GM23248 (cell line): ENCODE measurements at regions not wholly inside any gene's neighbourhood (a gene's known extent, or its start where the extent isn't known, plus 50 kb on each side); places are given as distances from the start of the nearest gene placed in this dataset.

ENCODE experiments used
- EZH2 ChIP-seq: fragments of 200-600 bp; sonication (generic); IDR thresholded peaks from 2 replicates; pipeline ENCODE4 v1.6.1; 2018; ENCODE audit warnings: antibody characterized with exemption, mild to moderate bottlenecking; ENCODE audit not compliant: insufficient read depth, poor library complexity, severe bottlenecking
- EZH2phosphoT487 ChIP-seq: fragments of 200-600 bp; sonication (generic); IDR thresholded peaks from 2 replicates; pipeline ENCODE4 v1.6.1; 2018; ENCODE audit warnings: antibody characterized with exemption, moderate library complexity, mild to moderate bottlenecking, low read depth; ENCODE audit not compliant: insufficient read depth

DNA sequence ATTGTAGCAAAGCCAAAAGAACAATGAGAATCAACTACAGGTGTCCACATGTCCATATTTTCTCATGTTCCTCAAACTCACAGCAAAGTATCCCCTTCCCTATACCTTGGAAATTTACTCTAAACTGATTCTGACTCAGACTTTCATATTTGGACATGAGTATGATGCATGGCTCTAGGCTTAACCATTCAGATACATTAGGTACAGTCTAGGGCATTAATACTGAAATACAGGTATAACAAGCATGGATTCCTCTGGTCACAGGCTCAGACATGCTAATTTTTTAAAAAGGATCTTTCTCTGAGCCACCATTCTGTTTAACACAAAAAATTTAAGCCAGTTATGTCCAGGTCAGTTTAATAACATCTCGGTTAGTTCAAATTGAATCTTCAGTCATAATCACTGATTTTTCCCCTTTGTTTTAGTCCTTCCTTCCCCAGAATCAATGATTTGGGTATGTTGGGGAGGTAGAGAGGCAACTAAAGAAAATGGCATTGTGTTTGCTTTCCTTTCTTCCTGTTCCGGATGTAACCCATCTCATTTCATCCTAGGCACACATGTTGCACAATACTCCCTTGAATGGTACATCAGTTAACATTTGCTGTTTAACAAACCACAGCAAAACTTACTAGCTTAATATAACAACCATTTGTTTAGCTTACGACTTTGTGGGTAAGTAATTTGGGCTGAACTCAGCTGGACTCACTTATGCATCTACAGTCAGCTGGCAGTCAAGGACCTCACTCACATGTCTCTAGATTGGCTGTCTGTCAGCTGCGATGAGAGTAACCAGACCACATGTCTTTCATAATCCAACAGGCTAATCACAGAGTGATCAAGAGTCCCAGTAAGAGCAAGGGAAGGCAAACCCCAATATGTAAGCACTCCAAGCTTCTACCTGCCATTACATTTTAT is 75.3 kb upstream of the GRIA3 start:
- TF ChIP-seq EZH2phosphoT487 (no peak), EZH2 (no peak)
